H9 (cell line): ENCODE measurements at regions not wholly inside any gene's neighbourhood (a gene's known extent, or its start where the extent isn't known, plus 50 kb on each side); places are given as distances from the start of the nearest gene placed in this dataset.

ENCODE experiments used
- DNase-seq: peaks from one replicate; pipeline ENCODE4 v3.0.0-alpha.2; 2017
- H2AFZ ChIP-seq: one replicate; pipeline ENCODE4 v1.6.1; 2013; ENCODE audit warnings: mild to moderate bottlenecking, low read length, control low read depth, moderate library complexity
- H2AK5ac ChIP-seq: 2 replicates; pipeline ENCODE4 v1.6.1; 2013; ENCODE audit warnings: low read length, control low read depth, mixed read lengths; ENCODE audit not compliant: insufficient read length
- H2BK120ac ChIP-seq: one replicate; pipeline ENCODE4 v1.6.1; 2013; ENCODE audit warnings: low read depth, mild to moderate bottlenecking, low read length, control low read depth, inconsistent platforms; ENCODE audit not compliant: poor library complexity, severe bottlenecking
- H2BK12ac ChIP-seq: 2 replicates; pipeline ENCODE4 v1.6.1; 2013; ENCODE audit warnings: low read length, control low read depth, mixed read lengths, low read depth; ENCODE audit not compliant: insufficient read length
- H2BK15ac ChIP-seq: 2 replicates; pipeline ENCODE4 v1.6.1; 2013; ENCODE audit warnings: low read depth, low read length, control low read depth
- H2BK20ac ChIP-seq: one replicate; pipeline ENCODE4 v1.6.1; 2013; ENCODE audit warnings: low read depth, mild to moderate bottlenecking, low read length, control low read depth, inconsistent platforms; ENCODE audit not compliant: poor library complexity, severe bottlenecking
- H2BK5ac ChIP-seq: 2 replicates; pipeline ENCODE4 v1.6.1; 2013; ENCODE audit warnings: low read length, control low read depth, mixed read lengths; ENCODE audit not compliant: insufficient read length
- H3K14ac ChIP-seq: 2 replicates; pipeline ENCODE4 v1.6.1; 2013; ENCODE audit warnings: low read length, control low read depth; ENCODE audit not compliant: insufficient read depth
- H3K18ac ChIP-seq: 2 replicates; pipeline ENCODE4 v1.6.1; 2013; ENCODE audit warnings: low read depth, mild to moderate bottlenecking, mixed read lengths, low read length, control low read depth; ENCODE audit not compliant: insufficient read length
- H3K23ac ChIP-seq: 2 replicates; pipeline ENCODE4 v1.6.1; 2013; ENCODE audit warnings: low read length, control low read depth, mixed read lengths, low read depth; ENCODE audit not compliant: insufficient read length
- H3K23me2 ChIP-seq: 2 replicates; pipeline ENCODE4 v1.6.1; 2013; ENCODE audit warnings: low read depth, mild to moderate bottlenecking, mixed read lengths, low read length, control low read depth; ENCODE audit not compliant: insufficient read length, poor library complexity, severe bottlenecking
- H3K27ac ChIP-seq: 2 replicates; pipeline ENCODE4 v1.5.1; 2013; ENCODE audit warnings: low read length, control low read depth, mixed read lengths, low read depth; ENCODE audit not compliant: insufficient read length
- H3K27me3 ChIP-seq: 2 replicates; pipeline ENCODE4 v1.6.1; 2013; ENCODE audit warnings: low read length, control low read depth, inconsistent platforms; ENCODE audit not compliant: insufficient read depth
- H3K4ac ChIP-seq: 2 replicates; pipeline ENCODE4 v1.6.1; 2013; ENCODE audit warnings: low read depth, mild to moderate bottlenecking, control low read depth, inconsistent platforms, low read length, moderate library complexity
- H3K4me1 ChIP-seq: 2 replicates; pipeline ENCODE4 v1.6.1; 2013; ENCODE audit warnings: low read length, control low read depth, inconsistent platforms; ENCODE audit not compliant: insufficient read depth
- H3K4me2 ChIP-seq: 2 replicates; pipeline ENCODE4 v1.6.1; 2013; ENCODE audit warnings: low read length, control low read depth, mixed read lengths; ENCODE audit not compliant: insufficient read length, insufficient read depth
- H3K56ac ChIP-seq: 2 replicates; pipeline ENCODE4 v1.6.1; 2013; ENCODE audit warnings: low read depth, mild to moderate bottlenecking, mixed read lengths, low read length, control low read depth; ENCODE audit not compliant: insufficient read length
- H3K79me1 ChIP-seq: 2 replicates; pipeline ENCODE4 v1.6.1; 2013; ENCODE audit warnings: low read depth, mild to moderate bottlenecking, moderate library complexity, low read length, control low read depth, inconsistent platforms; ENCODE audit not compliant: insufficient read depth, poor library complexity, severe bottlenecking
- H3K79me2 ChIP-seq: 2 replicates; pipeline ENCODE4 v1.6.1; 2013; ENCODE audit warnings: low read length, control low read depth, inconsistent platforms; ENCODE audit not compliant: insufficient read depth
- H3K9ac ChIP-seq: 2 replicates; pipeline ENCODE4 v1.6.1; 2013; ENCODE audit warnings: low read length, control low read depth, mixed read lengths; ENCODE audit not compliant: insufficient read length; ENCODE audit errors: extremely low read depth
- H3K9me3 ChIP-seq: one replicate; pipeline ENCODE4 v1.6.1; 2013; ENCODE audit warnings: low read depth, low read length, inconsistent platforms; ENCODE audit not compliant: control insufficient read depth
- H3T11ph ChIP-seq: one replicate; pipeline ENCODE4 v1.6.1; 2013; ENCODE audit warnings: mild to moderate bottlenecking, low read length, control low read depth, inconsistent platforms
- H4K20me1 ChIP-seq: one replicate; pipeline ENCODE4 v1.6.1; 2013; ENCODE audit not compliant: control insufficient read depth, insufficient read length, insufficient read depth
- H4K5ac ChIP-seq: 2 replicates; pipeline ENCODE4 v1.6.1; 2013; ENCODE audit warnings: low read depth, mild to moderate bottlenecking, mixed read lengths, low read length, control low read depth; ENCODE audit not compliant: insufficient read length
- H4K8ac ChIP-seq: replicated peaks from 2 replicates; pipeline ENCODE4 v1.6.1; 2013; ENCODE audit warnings: low read length, control low read depth, mixed read lengths, low read depth; ENCODE audit not compliant: insufficient read length
- H4K91ac ChIP-seq: 2 replicates; pipeline ENCODE4 v1.6.1; 2013; ENCODE audit warnings: low read depth, mild to moderate bottlenecking, moderate library complexity, mixed read lengths, low read length, control low read depth; ENCODE audit not compliant: insufficient read length
- H3K27ac Mint-ChIP-seq, 3 experiments: 2 replicates in 2 of 3; 3 replicates in 1 of 3; pipeline ENCODE4 v1.8.0; 2020 to 2021; ENCODE audit warnings: mixed read lengths in 3 of 3, mild to moderate bottlenecking in 1 of 3, moderate library complexity in 1 of 3
- H3K27me3 Mint-ChIP-seq: 2 replicates; pipeline ENCODE4 v1.8.0; 2021; ENCODE audit warnings: low read depth, mild to moderate bottlenecking, moderate library complexity, mixed read lengths
- H3K36me3 Mint-ChIP-seq, 3 experiments: 2 replicates in 2 of 3; 3 replicates in 1 of 3; pipeline ENCODE4 v1.8.0; 2020 to 2021; ENCODE audit warnings: low read depth in 3 of 3, mixed read lengths in 3 of 3; ENCODE audit not compliant: insufficient read depth in 1 of 3
- H3K4me1 Mint-ChIP-seq, 2 experiments: 2 replicates each; pipeline ENCODE4 v1.8.0; 2020; ENCODE audit warnings: mixed read lengths in 2 of 2
- H3K4me3 Mint-ChIP-seq, 2 experiments: 2 replicates in 1 of 2; 3 replicates in 1 of 2; pipeline ENCODE4 v1.8.0; 2020 to 2021; ENCODE audit warnings: mild to moderate bottlenecking in 2 of 2, mixed read lengths in 2 of 2, moderate library complexity in 1 of 2
- H3K9me3 Mint-ChIP-seq, 2 experiments: 2 replicates in 1 of 2; 3 replicates in 1 of 2; pipeline ENCODE4 v1.8.0; 2020; ENCODE audit warnings: mild to moderate bottlenecking in 2 of 2, mixed read lengths in 2 of 2, moderate library complexity in 1 of 2
- WGBS: extraction: QIAGEN DNeasy Blood & Tissue Kit; methylation state at CpG from one replicate; pipeline ENCODE4 v1.1.7; 2013; ENCODE audit warnings: missing lambda C conversion rate, low lambda C conversion rate, mixed read lengths; ENCODE audit not compliant: insufficient read length; ENCODE audit errors: extremely low coverage; 5-methylcytosine and 5-hydroxymethylcytosine counted together
- TF ChIP-seq, protein P1 (sequence below): fragments of 200-600 bp; sonication (generic); conservative IDR thresholded peaks from 3 replicates; pipeline ENCODE4 v1.8.0; 2021; ENCODE audit warnings: antibody characterized with exemption, mild to moderate bottlenecking

DNA sequence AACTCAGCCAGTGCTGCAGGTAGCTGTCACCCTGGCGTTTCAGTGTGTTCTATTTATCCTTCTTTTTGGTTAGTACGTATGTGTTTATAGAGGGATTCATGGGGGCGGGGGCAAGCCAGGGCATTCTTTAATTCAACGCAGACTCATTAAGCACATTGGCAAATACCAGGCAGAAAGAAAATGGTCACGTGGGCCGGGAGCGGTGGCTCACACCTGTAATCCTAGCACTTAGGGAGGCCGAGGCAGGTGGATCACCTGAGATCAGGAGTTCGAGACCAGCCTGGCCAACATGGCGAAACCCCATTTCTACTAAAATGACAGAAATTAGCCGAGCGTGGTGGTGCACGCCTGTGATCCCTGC lies 69.1 kb downstream of the HAPSTR1 start:
- no peaks in the 10 kb centered on the region for H4K20me1 ChIP-seq
- no peak overlapping the region for H3K27ac ChIP-seq
- no peak overlapping the region for H3K9ac ChIP-seq
- no peak overlapping the region for H3K14ac ChIP-seq
- Mint-ChIP-seq H3K9me3 (no peaks in the 10 kb centered on the region; a peak in 1 of 5 replicates), H3K4me1 (peaks cover 12 to 20% of the 10 kb centered on the region in 2 experiments), H3K27me3 (no peaks in the 10 kb centered on the region; the same call in none of the 2 replicates), H3K4me3 (no peak overlapping the region), H3K36me3 (0 out of 7 replicates have a peak, but pooled peaks cover 0 to 3% (median 0%) of the 10 kb centered on the region in 3 experiments), H3K27ac (no peak overlapping the region)
- no peak overlapping the region for H2BK20ac ChIP-seq
- H3K4me1 ChIP-seq, result no peaks in the 10 kb centered on the region; the same call in 1 of the 2 replicates
- TF ChIP-seq, protein P1, sequence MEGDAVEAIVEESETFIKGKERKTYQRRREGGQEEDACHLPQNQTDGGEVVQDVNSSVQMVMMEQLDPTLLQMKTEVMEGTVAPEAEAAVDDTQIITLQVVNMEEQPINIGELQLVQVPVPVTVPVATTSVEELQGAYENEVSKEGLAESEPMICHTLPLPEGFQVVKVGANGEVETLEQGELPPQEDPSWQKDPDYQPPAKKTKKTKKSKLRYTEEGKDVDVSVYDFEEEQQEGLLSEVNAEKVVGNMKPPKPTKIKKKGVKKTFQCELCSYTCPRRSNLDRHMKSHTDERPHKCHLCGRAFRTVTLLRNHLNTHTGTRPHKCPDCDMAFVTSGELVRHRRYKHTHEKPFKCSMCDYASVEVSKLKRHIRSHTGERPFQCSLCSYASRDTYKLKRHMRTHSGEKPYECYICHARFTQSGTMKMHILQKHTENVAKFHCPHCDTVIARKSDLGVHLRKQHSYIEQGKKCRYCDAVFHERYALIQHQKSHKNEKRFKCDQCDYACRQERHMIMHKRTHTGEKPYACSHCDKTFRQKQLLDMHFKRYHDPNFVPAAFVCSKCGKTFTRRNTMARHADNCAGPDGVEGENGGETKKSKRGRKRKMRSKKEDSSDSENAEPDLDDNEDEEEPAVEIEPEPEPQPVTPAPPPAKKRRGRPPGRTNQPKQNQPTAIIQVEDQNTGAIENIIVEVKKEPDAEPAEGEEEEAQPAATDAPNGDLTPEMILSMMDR, result no peak
- H4K8ac ChIP-seq, result no peak overlapping the region
- no peaks in the 10 kb centered on the region for H3K79me1 ChIP-seq
- H3K18ac ChIP-seq, result no peak overlapping the region
- no peak overlapping the region for H2BK15ac ChIP-seq
- H2AFZ ChIP-seq, result no peak overlapping the region
- no peaks in the 10 kb centered on the region for H3K27me3 ChIP-seq
- H2BK120ac ChIP-seq, result no peak overlapping the region
- no peak overlapping the region for H2BK5ac ChIP-seq
- H2AK5ac ChIP-seq, result no peak overlapping the region
- no peak overlapping the region for H4K5ac ChIP-seq
- no peak overlapping the region for H4K91ac ChIP-seq
- no peak for DNase-seq
- no CpG with 5 or more reads among the region's 13 CpGs for WGBS
- no peak overlapping the region for H3T11ph ChIP-seq
- no peak overlapping the region for H3K4ac ChIP-seq
- H2BK12ac ChIP-seq, result no peak overlapping the region
- no peak overlapping the region for H3K23ac ChIP-seq
- no peaks in the 10 kb centered on the region for H3K79me2 ChIP-seq
- no peak overlapping the region for H3K56ac ChIP-seq
- H3K23me2 ChIP-seq, result no peaks in the 10 kb centered on the region
- H3K9me3 ChIP-seq, result no peaks in the 10 kb centered on the region
- no peak overlapping the region for H3K4me2 ChIP-seq
